Duodenal mucosa (tissue), 2 donors: ENCODE measurements at regions not wholly inside any gene's neighbourhood (a gene's known extent, or its start where the extent isn't known, plus 50 kb on each side); places are given as distances from the start of the nearest gene placed in this dataset.
"Not testable (repeated sequence)": the region's sequence is repeated elsewhere in the genome, so short reads cannot be mapped to it uniquely, and the experiment has no call there.

Experiments
- H3K27ac ChIP-seq: one replicate; pipeline ENCODE4 v1.7.0; 2013; ENCODE audit warnings: low read depth, low read length
- H3K27me3 ChIP-seq, 2 donors: one replicate each; pipeline ENCODE4 v1.7.0; 2013; ENCODE audit warnings: low read length in 2 of 2, control low read depth in 1 of 2; ENCODE audit not compliant: insufficient read depth in 2 of 2, control insufficient read depth in 1 of 2
- H3K36me3 ChIP-seq, 2 donors: one replicate each; pipeline ENCODE4 v1.7.0; 2013; ENCODE audit warnings: low read length in 2 of 2, control low read depth in 1 of 2; ENCODE audit not compliant: insufficient read depth in 2 of 2, control insufficient read depth in 1 of 2
- H3K4me1 ChIP-seq, 2 donors: one replicate each; pipeline ENCODE4 v1.7.0; 2013; ENCODE audit warnings: low read length in 2 of 2, control low read depth in 1 of 2; ENCODE audit not compliant: insufficient read depth in 2 of 2, control insufficient read depth in 1 of 2
- H3K4me3 ChIP-seq, 2 donors: one replicate each; pipeline ENCODE4 v1.7.0; 2013; ENCODE audit warnings: low read length in 2 of 2, low read depth in 1 of 2
- H3K9ac ChIP-seq, 2 donors: one replicate each; pipeline ENCODE4 v1.7.0; 2013; ENCODE audit warnings: low read length in 2 of 2, low read depth in 1 of 2
- H3K9me3 ChIP-seq, 2 donors: one replicate each; pipeline ENCODE4 v1.7.0; 2013; ENCODE audit warnings: low read length in 2 of 2, control low read depth in 1 of 2; ENCODE audit not compliant: control insufficient read depth in 1 of 2

GRCh38 chr14:37888234-37888633 lies 292.8 kb downstream of the TTC6 start:
- Histone ChIP-seq H3K9ac (no peak overlapping the region), H3K9me3 (peaks cover 0 to 3% of the 10 kb centered on the region in 2 donors), H3K4me3 (no peak overlapping the region), H3K36me3 (no peaks in the 10 kb centered on the region), H3K4me1 (no peaks in the 10 kb centered on the region), H3K27me3 (no peaks in the 10 kb centered on the region), H3K27ac (no peak overlapping the region)

GRCh38 chr14:37889087-37889486 lies 293.7 kb downstream of the TTC6 start:
- Histone ChIP-seq H3K27ac (no peak overlapping the region), H3K9me3 (peaks cover 0 to 3% of the 10 kb centered on the region in 2 donors), H3K4me3 (no peak overlapping the region), H3K9ac (no peak overlapping the region), H3K27me3 (no peaks in the 10 kb centered on the region), H3K36me3 (no peaks in the 10 kb centered on the region), H3K4me1 (no peaks in the 10 kb centered on the region)

GRCh38 chr14:37890095-37890494 lies 294.7 kb downstream of the TTC6 start:
- H3K36me3 ChIP-seq: no peaks in the 10 kb centered on the region
- peaks cover 0 to 3% of the 10 kb centered on the region in 2 donors for H3K9me3 ChIP-seq
- H3K4me1 ChIP-seq: no peaks in the 10 kb centered on the region
- no peak overlapping the region for H3K9ac ChIP-seq
- H3K4me3 ChIP-seq: no peak overlapping the region
- no peaks in the 10 kb centered on the region for H3K27me3 ChIP-seq
- no peak overlapping the region for H3K27ac ChIP-seq

GRCh38 chr14:37891500-37891899 lies 296.1 kb downstream of the TTC6 start:
- H3K36me3 ChIP-seq, H3K9me3 ChIP-seq, H3K4me1 ChIP-seq, H3K27ac ChIP-seq, H3K27me3 ChIP-seq, H3K9ac ChIP-seq, H3K4me3 ChIP-seq: not testable (repeated sequence)

- H3K9ac ChIP-seq: no peak overlapping the region
- no peak overlapping the region for H3K27ac ChIP-seq
- no peak overlapping the region for H3K4me3 ChIP-seq
- peaks cover 0 to 3% of the 10 kb centered on the region in 2 donors for H3K9me3 ChIP-seq
- H3K4me1 ChIP-seq: no peaks in the 10 kb centered on the region
- H3K36me3 ChIP-seq: no peaks in the 10 kb centered on the region
- H3K27me3 ChIP-seq: no peaks in the 10 kb centered on the region
These were observed 299.0 kb downstream of the TTC6 start for GRCh38 chr14:37894463-37894862.

- Histone ChIP-seq H3K27me3 (no peaks in the 10 kb centered on the region), H3K4me3 (no peak overlapping the region), H3K27ac (no peak overlapping the region), H3K4me1 (no peaks in the 10 kb centered on the region), H3K36me3 (no peaks in the 10 kb centered on the region), H3K9me3 (no peaks in the 10 kb centered on the region), H3K9ac (no peak overlapping the region)
These were observed 303.9 kb downstream of the TTC6 start for GRCh38 chr14:37899365-37899764.

GRCh38 chr14:37900561-37900960 lies 305.1 kb downstream of the TTC6 start:
- no peak overlapping the region for H3K4me3 ChIP-seq
- no peaks in the 10 kb centered on the region for H3K9me3 ChIP-seq
- H3K36me3 ChIP-seq: no peaks in the 10 kb centered on the region
- no peak overlapping the region for H3K27ac ChIP-seq
- no peak overlapping the region for H3K9ac ChIP-seq
- no peaks in the 10 kb centered on the region for H3K27me3 ChIP-seq
- H3K4me1 ChIP-seq: peaks cover 0 to 3% of the 10 kb centered on the region in 2 donors

GRCh38 chr14:37901978-37902377 lies 305.7 kb upstream of the SSTR1 start:
- Histone ChIP-seq H3K36me3 (no peaks in the 10 kb centered on the region), H3K9ac (no peak overlapping the region), H3K9me3 (no peaks in the 10 kb centered on the region), H3K4me1 (peaks cover 0 to 3% of the 10 kb centered on the region in 2 donors), H3K27me3 (no peaks in the 10 kb centered on the region), H3K4me3 (no peak overlapping the region), H3K27ac (no peak overlapping the region)

GRCh38 chr14:37903343-37904191 lies 304.1 kb upstream of the SSTR1 start:
- H3K9ac ChIP-seq: no peak overlapping the region
- H3K9me3 ChIP-seq: no peaks in the 10 kb centered on the region
- no peaks in the 10 kb centered on the region for H3K27me3 ChIP-seq
- peaks cover 0 to 3% of the 10 kb centered on the region in 2 donors for H3K4me1 ChIP-seq
- H3K4me3 ChIP-seq: no peak overlapping the region
- H3K36me3 ChIP-seq: no peaks in the 10 kb centered on the region
- no peak overlapping the region for H3K27ac ChIP-seq

- Histone ChIP-seq H3K9ac (no peak overlapping the region), H3K4me1 (no peaks in the 10 kb centered on the region), H3K27ac (no peak overlapping the region), H3K4me3 (no peak overlapping the region), H3K27me3 (no peaks in the 10 kb centered on the region), H3K36me3 (no peaks in the 10 kb centered on the region), H3K9me3 (no peaks in the 10 kb centered on the region)
These were observed 283.1 kb upstream of the SSTR1 start for GRCh38 chr14:37924622-37925021.
